ENCODE measurements at regions not wholly inside any gene's neighbourhood (a gene's known extent, or its start where the extent isn't known, plus 50 kb on each side); places are given as distances from the start of the nearest gene placed in this dataset.
"Not testable (repeated sequence)": the region's sequence is repeated elsewhere in the genome, so short reads cannot be mapped to it uniquely, and the experiment has no call there.

DNA sequence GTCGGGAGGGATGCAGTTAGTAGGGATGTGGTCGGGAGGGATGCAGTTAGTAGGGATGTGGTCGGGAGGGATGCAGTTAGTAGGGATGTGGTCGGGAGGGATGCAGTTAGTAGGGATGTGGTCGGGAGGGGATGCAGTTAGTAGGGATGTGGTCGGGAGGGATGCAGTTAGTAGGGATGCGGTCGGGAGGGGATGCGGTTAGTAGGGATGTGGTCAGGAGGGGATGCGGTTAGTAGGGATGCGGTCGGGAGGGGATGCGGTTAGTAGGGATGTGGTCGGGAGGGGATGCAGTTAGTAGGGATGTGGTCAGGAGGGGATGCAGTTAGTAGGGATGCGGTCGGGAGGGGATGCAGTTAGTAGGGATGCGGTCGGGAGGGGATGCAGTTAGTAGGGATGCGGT is 96.2 kb downstream of the BDH1 start:
- DNase-seq (ENCODE audit: low spot score) = not testable (repeated sequence)

DNA sequence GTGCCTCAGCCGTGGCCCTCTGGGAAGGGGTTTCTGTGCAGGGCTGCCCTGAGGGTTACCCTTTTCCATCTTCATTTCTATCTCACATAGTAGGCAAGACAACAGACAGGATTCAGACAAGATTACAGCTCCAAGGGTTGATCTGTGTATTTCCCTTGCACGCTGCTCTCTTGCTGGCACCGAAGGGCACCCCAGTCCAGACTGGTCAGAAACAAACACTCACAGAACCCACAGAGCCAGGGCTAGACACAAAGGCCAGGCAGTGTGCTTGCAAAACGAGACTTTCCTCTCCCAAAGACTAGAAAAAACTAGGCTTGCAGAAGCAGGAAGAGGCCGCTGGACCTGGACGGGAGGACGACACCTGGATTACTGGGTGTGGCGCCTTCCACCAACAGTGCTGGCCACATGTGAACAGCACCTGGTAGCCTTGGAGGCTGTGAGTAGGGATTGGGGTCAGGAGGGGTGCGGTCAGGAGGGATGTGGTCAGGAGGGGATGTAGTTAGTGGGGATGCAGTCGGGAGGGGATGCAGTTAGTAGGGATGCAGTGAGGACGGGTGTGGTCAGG is 96.8 kb downstream of the BDH1 start:
- DNase-seq (ENCODE audit: low spot score) = no peak

DNA sequence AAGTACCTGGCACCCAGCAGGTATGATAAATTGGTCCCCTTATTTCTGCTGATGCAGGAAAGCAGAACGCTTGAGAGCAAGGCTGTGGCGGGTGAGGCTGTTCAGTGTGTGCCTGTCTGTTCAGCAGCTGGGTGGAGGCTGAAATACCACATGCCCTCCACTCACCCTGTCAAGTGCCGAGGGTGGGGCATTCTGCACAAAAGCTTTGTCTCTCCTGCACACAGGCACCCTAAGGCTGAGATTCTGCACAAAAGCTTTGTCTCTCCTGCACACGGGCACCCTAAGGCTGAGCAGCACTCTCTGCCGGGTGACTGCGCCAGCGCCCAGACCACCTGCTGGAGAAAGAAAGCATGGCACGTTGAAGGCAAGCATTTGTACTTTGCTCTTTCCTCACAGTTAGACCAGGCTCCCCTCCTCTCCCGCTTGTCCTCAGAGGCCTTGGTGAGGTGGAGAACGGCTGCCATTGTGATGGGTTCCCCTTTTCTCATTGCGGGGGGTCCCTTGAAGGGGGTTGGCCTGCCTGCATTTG is 97.5 kb downstream of the BDH1 start:
- DNase-seq (ENCODE audit: low spot score) = peak; percentile 47

DNA sequence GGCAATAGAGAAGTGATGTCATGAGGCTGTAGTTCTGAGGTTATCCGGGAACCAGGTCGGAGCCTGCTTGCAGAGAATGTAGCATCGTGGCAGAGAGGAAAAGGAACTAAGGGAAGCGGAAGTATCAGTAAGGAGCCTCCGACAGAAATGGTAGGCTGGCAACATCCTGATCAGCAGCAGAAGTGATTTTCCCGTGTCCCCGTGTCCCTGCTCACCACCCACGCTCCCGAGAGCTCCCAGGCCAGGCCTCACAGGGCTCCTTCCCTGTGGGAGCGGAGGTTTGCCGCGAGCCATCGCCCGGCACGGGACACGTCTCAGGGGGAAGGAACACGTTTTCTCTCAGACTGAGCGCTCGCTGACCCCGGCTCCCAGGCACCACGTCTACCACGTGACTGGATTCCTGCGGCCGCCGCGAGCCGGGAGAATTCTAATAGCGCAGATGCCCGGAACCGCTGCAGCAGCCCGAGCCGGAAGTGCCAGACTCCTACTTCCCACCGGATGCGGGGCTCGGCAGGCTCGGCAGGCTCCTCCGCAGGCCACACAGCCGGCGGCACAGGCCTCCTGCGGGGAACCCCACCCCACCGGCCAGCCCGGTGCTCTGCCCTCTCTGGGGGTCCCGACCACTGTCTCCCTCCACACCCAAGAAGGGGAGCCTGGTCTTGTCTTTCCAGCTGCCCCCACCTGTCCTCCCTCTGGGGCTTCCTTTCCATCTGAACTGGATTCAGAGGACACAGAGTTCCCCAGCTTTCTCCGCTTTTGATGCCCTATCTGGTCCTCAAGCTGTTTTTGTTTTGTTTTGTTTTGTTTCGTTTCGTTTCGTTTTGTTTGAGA is 99.3 kb downstream of the BDH1 start:
- peak; percentile 87 for DNase-seq (ENCODE audit: low spot score)

DNA sequence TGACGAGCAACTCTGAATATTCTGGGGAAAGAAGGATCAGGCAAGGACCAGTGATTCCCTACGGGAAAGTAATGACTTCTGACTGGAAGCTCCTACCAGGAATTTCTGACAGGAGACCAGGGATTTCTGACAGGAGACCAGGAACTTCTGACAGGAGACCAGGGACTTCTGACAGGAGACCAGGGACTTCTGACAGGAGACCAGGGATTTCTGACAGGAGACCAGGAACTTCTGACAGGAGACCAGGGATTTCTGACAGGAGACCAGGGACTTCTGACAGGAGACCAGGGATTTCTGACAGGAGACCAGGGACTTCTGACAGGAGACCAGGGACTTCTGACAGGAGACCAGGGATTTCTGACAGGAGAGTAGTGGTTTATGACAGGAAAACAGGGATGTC is 100.9 kb downstream of the BDH1 start:
- DNase-seq (ENCODE audit: low spot score) = not testable (repeated sequence)

DNA sequence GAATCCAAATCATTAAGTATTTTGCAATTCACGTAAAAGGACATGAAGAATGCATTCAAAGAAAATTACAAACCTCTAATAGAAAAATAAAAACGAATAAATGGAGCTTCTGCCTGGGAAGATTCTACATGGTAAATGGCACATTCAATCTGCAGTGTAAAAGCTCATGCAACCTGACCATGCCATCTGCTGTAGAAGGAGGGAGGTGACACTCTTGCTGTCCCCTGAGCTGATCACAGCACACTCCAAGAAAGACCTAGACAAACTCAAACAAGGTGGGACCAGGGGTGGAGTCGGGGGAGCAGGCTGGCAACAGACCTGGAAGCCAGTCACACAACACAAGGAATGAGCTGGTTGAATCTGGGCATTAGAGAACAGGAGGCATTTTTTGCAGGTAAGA is 101.8 kb downstream of the BDH1 start:
- DNase-seq (ENCODE audit: low spot score) = peak; percentile 43

DNA sequence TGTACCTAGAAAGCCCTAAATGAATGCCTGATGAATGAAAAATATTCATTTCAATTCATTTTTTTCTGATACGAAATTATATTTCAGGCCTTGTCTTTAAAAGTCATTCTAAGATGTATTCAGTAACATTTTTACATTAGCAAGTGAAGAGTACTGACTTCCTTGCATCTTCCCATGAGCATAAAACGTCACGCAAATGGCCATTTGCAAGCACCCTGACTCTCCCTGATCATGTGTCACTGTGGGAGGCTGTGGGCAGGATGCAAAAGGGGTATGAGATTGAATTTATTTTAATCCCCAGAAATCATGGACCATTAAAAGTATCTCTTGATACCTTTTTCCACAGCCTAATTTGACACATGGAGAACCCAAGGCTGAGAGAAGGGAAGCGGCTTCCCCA is 105.0 kb downstream of the BDH1 start:
- no peak for DNase-seq (ENCODE audit: low spot score)

DNA sequence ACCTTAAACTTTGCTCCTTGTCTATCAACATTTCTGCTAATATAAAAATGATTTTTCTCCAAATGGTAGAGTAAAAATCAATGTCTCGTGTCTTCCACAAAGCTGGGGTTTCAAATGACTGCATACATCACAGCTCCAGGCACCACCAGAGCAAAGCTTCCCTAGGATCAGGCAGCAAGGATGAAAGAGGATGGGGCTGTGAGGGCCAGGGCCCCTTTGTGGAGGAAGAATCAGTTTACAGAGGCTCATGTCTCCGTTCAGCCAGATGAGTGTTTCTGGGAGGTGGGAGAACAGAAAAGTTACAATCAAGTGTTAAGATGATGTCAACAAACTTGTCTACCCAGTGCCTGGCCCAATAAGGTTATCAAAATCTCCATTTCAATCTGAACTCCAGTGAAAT is 105.5 kb downstream of the BDH1 start:
- no peak for DNase-seq (ENCODE audit: low spot score)

DNA sequence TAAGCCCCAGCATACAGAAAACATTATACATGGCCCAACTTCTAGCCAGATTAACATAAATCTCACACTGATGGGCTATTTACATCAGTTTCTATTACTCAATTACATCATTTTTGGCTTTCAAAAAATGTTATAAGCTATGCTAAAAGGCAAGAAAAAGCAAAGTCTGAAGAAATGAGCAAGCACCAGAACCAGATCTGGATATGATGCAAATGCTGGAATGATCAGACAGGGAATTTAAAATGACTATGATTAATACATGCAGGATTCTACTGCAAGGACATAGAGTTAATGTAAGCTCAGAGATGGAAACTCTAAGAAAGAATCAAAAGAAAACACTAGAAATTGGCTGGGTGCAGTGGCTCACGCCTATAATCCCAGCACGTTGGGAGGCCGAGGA is 106.6 kb downstream of the BDH1 start:
- DNase-seq (ENCODE audit: low spot score) = not testable (repeated sequence)

DNA sequence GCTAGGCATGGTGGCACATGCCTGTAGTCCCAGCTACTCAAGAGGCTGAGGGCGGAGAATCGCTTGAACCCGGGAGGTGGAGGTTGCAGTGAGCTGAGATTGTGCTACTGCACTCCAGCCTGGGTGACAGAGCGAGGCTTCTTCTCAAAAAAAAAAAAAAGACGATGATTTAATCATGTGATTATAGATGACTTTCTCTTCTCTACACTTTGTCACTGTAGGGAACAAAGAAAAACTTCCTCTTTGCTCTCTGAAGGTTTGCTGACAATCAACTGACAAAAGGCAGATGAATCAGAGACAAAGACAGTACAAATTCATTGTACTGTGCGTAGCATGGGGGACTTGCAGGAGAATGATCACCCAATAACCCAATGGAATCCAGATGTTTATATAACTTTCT is 108.0 kb downstream of the BDH1 start:
- not testable (repeated sequence) for DNase-seq (ENCODE audit: low spot score)

DNA sequence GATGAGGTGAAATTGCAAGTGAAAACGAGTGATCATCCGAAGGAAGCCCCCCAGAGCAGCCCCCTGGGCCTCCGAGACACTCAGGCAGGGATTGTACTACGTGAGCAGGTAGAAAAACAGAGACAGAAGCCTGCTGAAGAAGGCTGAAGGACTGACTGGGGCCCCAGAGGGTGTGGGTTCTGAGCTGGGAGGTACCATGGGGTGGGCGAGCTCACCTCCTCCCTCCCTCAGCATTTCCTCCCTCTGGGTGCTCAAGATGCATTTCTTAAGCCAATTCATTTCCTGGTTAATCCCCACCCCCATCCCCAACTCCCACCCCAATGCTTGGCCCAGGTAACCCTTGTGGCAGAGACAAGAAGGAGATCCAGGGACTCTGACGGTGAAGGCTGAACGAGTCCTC is 108.7 kb downstream of the BDH1 start:
- no peak for DNase-seq (ENCODE audit: low spot score)

DNA sequence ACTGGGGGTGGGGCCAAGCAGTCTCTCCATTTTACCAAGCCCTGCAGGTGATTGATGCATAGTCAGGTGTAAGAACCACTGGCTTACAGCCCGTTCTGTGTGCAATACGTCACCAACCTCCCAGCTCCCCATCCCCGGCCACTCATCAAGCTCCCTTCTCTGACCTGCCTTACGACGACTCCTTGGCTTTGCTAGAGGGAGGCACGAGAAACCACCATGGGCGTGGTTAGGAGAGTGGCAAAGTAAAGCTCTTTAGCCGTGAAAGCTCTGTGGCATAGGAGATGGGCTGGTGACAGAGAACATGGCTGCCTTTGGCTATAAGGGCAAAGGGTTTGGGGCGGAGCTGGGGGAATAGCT is 109.1 kb downstream of the BDH1 start:
- no peak for DNase-seq (ENCODE audit: low spot score)

DNA sequence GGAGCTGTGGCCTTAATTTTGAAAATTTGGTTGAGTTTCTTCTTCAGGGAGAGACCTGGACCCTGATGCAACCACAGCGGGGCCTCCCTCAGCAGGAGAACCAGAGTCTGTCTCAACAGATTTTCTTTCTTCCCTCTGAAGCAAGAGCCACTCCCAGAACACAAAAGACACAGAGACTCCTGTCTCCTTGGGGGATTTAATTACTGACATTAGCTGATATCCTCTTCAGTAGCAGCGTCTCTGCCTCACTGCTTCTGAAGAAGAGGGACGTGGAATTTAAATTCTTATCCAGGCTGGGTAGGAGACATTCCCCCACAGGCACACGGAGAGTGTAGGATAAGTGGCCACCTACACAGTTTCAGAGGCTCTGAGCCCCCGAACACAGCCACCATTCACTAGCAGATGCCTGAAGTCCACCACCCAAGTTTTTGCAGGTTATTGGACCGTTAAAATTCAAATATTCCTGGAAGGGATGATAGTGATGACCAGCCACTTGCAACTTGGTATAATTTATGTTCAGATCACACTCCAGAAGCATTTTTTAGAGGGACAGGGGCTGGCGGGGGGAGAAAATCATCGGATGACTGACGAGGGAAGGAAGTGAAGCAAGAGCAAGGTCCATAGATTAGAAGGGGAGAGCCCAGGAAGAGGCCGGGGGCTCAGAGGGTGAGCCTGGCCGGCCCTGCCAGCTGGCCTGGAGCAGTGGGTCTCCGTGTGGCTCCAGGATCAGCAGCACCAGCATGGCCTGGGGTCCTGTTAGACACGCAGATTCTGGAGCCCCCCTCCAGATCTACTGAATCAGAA is 109.7 kb downstream of the BDH1 start:
- DNase-seq (ENCODE audit: low spot score) = no peak

DNA sequence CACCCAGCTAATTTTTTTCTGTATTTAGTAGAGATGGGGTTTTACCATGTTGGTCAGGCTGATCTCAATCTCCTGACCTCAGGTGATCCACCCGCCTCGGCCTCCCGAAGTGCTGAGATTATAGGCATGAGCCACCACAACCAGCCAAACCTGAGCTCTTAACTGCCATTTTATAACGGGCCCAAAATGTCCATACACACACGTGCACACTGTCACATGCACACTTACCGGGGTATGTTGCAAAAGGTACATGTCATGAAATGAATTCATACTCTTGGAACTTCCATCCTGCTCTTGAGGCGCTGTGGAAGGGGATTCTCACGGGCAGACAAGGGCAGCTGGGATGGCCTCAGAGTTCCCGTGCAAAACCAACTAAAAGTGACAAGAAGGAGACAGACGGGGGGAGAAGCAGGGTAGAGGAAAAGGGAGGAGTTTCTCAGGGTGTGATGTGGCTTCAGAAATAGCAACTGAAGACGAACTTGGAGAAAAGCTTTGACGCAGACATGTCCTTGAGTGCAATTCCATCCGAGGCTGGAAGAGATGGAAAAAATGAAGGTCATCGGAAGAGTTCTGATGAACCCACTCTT is 110.9 kb downstream of the BDH1 start:
- DNase-seq (ENCODE audit: low spot score) = no peak

DNA sequence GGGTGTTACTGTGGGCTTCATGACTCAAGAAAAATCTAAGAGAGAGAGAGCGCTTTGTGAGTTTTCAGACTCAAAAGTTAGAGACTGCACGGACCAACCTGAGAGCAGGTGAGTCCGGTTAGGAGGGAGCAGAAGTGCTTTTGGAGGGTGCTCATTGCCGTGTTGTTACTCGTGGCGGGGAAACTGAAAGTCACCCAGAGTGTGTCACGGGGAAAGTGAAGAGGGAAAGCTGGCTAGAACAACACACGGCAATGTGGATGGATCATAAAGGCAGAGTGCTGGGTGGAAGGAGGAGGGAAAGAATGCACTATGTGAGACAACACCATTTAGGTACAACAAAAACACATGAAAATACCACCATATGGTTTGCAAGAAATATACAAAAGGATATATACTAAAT is 112.3 kb downstream of the BDH1 start:
- DNase-seq (ENCODE audit: low spot score) = no peak

DNA sequence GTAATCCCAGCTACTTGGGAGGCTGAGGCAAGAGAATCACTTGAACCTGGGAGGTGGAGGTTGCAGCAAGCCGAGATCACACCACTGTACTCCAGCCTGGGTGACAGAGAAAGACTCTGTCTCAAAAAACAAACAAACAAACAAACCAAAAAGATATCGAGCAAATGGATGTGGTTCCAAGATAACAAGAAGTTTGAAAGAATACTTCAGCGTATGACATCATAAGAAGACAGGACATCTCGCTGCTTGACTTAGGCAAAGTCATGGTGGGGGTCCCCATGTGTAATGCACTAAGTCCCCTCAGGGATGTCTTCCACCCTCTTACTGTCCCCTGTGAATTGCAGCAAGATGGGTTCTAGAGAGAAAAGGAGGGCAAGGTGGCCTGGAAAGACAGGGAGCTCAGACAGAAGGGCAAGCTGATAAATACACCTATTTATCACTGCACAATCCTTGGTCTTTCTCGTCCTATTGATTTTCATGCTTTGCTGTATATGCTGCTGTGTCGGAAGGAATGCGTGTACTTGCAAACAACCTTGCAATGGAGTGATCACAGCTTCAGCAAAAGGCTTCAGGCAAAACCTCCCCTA is 115.0 kb downstream of the BDH1 start:
- DNase-seq (ENCODE audit: low spot score) = no peak

DNA sequence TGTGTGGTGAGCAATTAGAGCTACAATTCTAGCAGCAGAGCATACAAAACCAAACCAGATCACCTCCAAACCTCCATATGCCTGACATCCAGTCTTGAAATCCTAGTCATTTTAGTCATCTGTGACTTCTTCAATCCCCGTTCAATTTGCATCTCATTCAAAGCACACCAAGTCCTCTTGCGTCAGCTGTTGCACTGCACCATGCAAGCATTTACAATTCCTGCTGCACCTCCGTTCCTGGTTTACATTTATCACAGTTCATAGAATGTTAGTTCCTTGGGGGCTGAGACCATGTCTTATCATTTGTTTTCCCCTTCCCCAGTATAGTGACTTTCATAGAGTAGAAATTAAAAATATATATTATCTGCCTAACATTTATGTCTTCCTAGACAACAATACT is 116.9 kb downstream of the BDH1 start:
- DNase-seq (ENCODE audit: low spot score) = no peak

DNA sequence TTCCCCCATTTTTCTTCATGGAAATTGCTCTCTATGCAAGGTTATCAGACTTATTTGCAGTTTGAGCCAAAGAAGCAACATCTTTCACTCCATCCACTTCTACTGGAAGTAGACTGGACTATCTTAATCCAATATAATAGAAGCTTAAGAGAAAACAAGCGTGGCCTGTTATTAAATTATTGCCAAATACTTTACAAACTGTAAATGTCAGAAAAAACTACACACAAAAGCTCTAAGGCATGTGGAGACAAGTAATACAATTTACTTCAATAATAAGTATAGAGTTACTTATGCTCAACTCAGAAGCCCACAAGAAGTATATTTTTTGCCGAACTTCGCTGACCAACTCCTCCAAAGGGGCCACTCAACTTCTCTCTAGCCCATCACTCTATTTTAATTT is 120.3 kb downstream of the BDH1 start:
- no peak for DNase-seq (ENCODE audit: low spot score)

DNA sequence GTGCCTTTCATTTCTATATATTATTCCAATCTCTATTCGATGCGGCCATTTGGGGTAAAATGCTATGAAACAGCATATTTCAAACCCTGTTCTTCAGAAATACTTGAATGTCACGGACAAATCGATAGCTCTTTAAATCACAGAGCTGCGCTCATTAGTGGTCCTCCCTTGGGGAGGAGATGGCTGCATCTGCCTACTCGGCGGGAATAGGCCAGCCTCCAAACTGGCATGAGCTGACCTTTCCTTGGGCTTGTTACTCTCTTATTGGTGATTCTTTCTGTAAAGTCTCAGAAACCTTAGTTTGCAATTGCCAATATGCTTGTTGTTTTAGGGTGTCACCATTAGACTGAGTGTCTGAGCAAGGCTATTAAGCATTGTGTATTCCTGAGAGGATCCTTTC is 120.9 kb downstream of the BDH1 start:
- DNase-seq (ENCODE audit: low spot score) = no peak

DNA sequence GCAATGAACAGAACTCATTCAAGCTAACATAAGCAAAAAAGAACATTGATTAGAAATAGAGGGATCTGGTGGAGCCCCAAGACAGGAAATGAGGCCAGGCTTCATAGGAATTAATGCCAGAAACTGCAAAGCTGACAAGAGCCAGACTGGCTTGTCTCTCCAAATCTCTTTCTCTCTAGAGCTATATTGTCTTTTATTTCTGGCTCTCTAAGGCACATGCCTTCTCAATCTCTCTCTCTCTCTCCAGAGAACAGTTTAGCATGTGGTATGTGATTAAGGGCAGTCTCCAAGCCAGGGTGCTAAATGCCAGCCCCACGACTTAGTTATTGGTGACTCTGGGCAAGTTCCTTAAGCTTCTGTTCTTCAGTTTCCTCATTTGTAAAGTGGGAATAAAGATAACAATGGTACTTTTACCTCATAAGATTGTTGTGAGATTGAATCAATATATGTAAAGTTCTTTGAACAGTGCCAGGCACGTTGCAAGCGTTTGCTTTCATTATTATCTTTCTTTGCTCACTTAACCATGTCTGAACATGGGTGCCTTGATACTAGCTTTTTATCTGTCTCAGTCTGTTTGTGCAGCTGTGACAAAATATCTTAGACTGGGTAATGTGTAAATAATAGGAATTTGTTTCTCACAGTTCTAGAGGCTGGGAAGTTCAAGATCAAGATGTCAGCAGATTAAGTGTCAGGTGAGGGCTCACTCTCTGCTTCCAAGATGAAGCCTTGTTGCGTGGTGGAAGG is 123.2 kb downstream of the BDH1 start:
- DNase-seq (ENCODE audit: low spot score) = no peak

DNA sequence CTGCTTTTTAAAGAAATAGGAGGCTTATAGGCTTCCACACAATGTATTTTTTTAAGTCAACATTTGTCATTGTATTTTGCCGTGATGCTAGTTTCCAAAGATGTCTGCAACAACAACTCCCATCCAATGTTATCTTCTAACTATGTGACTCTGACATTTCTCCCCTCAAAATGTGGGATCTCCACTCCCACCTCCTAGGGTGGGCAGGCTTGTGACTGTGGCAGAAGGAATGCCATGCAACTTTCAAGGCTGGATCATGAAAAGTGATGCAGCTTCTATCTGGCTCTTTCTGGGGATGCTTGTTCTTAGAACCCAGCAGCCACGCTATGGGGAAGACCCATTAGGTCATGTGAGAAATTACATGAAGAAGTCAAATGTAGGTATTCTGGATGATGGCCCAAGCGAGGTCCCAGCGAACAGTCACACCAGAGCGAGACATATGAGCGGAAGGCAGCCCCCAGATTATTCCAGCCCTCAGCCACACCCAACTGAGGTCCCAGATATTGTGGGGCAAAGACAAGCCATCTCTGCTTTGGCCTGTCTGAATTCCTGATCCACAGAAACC is 124.3 kb downstream of the BDH1 start:
- no peak for DNase-seq (ENCODE audit: low spot score)

Data from HuH-7 (cell line).